K562 (cell line): ENCODE measurements at regions not wholly inside any gene's neighbourhood (a gene's known extent, or its start where the extent isn't known, plus 50 kb on each side); places are given as distances from the start of the nearest gene placed in this dataset.

Experiments
- ATAC-seq: fragments of 200-7000 bp; cut with Tn5 transposase; 3 replicates; pipeline ENCODE4 v1.9.1; 2020; ENCODE audit warnings: moderate library complexity
- BruUV-seq: library from RNA; stranded (reverse); fragments of 400-500 nt; replicated peaks from 2 replicates; lab custom pipeline; 2021; lab: Mats Ljungman, UMichigan
- CTCF ChIA-PET: fragments of 300-600 bp; formaldehyde crosslinking; extraction: SDS; loops from one replicate; lab custom pipeline; 2021; ENCODE audit warnings: low intra/inter-chr PET ratio; lab: Yijun Ruan, JAX
- POLR2A ChIA-PET: fragments of 300-600, 350-650 bp; sonication (Branson Sonifier 250); formaldehyde crosslinking; extraction: SDS; loops from one replicate; lab custom pipeline; 2021; ENCODE audit warnings: antibody characterized with exemption, inconsistent platforms; lab: Yijun Ruan, JAX
- DNase-seq, 4 experiments: peaks; one replicate each; pipeline versions ENCODE4 v3.0.0 to v3.0.0-alpha.2; 2011 to 2018; ENCODE audit warnings: low spot score in 3 of 4, mixed read lengths in 3 of 4; ENCODE audit errors: extremely low read depth in 1 of 4
- FAIRE-seq: peaks from 2 replicates; lab custom pipeline; 2011; peaks lifted over from hg19 to GRCh38; lab: Jason Lieb, UNC
- H2AFZ ChIP-seq: 2 replicates; pipeline ENCODE4 v1.6.0; 2011; ENCODE audit warnings: low read depth, low read length, control low read depth, inconsistent platforms
- H3K27ac ChIP-seq: fragments of 200-600 bp; 3 replicates; pipeline ENCODE4 v1.8.0; 2011; ENCODE audit warnings: low read depth, mild to moderate bottlenecking, control low read depth, inconsistent platforms, low read length, moderate library complexity, mixed read lengths; ENCODE audit errors: extremely low read depth
- H3K27me3 ChIP-seq, 2 experiments: fragments of 300-600 bp in 1 of 2; 2 replicates in 1 of 2; 3 replicates in 1 of 2; pipeline versions ENCODE4 v1.6.0 to v1.8.0; 2011; ENCODE audit warnings: inconsistent platforms in 2 of 2, low read length in 2 of 2, mild to moderate bottlenecking in 1 of 2, mixed read lengths in 1 of 2, moderate library complexity in 1 of 2; ENCODE audit not compliant: control insufficient read depth in 2 of 2, insufficient read depth in 2 of 2
- H3K36me3 ChIP-seq: fragments of 300-600 bp; 3 replicates; pipeline ENCODE4 v1.8.0; 2011; ENCODE audit warnings: mild to moderate bottlenecking, low read length, inconsistent platforms; ENCODE audit not compliant: control insufficient read depth, insufficient read depth
- H3K4me1 ChIP-seq, 2 experiments: fragments of 200-600 bp in 1 of 2; replicated peaks in 1 of 2; 2 replicates in 1 of 2; 3 replicates in 1 of 2; pipeline versions ENCODE4 v1.5.1 to v1.8.0; 2011; ENCODE audit warnings: inconsistent platforms in 2 of 2, low read length in 2 of 2, mild to moderate bottlenecking in 1 of 2, mixed read lengths in 1 of 2, moderate library complexity in 1 of 2; ENCODE audit not compliant: control insufficient read depth in 2 of 2, insufficient read depth in 2 of 2
- H3K4me2 ChIP-seq: 2 replicates; pipeline ENCODE4 v1.6.1; 2011; ENCODE audit warnings: low read length, control low read depth, inconsistent platforms, mixed read lengths; ENCODE audit not compliant: insufficient read depth
- H3K4me3 ChIP-seq: fragments of 200-600 bp; sonication (generic), shearing (Covaris generic); 2 replicates; pipeline ENCODE4 v1.5.1; 2016; ENCODE audit warnings: control low read depth, inconsistent platforms
- H3K79me2 ChIP-seq: fragments of 200-600 bp; 3 replicates; pipeline ENCODE4 v1.8.0; 2011; ENCODE audit warnings: low read length, inconsistent platforms; ENCODE audit not compliant: control insufficient read depth, insufficient read depth
- H3K9ac ChIP-seq, 2 experiments: 2 replicates each; pipeline versions ENCODE4 v1.6.0 to v1.6.1; 2011; ENCODE audit warnings: low read depth in 2 of 2, low read length in 2 of 2, control low read depth in 1 of 2, inconsistent platforms in 1 of 2, mild to moderate bottlenecking in 1 of 2, mixed read lengths in 1 of 2; ENCODE audit not compliant: insufficient read depth in 1 of 2
- H3K9me1 ChIP-seq: one replicate; pipeline ENCODE4 v1.6.0; 2011; ENCODE audit warnings: inconsistent platforms, mild to moderate bottlenecking, low read length, moderate library complexity; ENCODE audit not compliant: control insufficient read depth, insufficient read depth
- H3K9me3 ChIP-seq: replicated peaks from 2 replicates; pipeline ENCODE4 v1.5.1; 2011; ENCODE audit warnings: low read depth, low read length, inconsistent platforms; ENCODE audit not compliant: control insufficient read depth, insufficient read depth
- H4K20me1 ChIP-seq: replicated peaks from 2 replicates; pipeline ENCODE4 v1.6.1; 2011; ENCODE audit warnings: low read length, inconsistent platforms, mixed read lengths; ENCODE audit not compliant: control insufficient read depth, insufficient read depth
- ATF3 ChIP-seq, 2 experiments: fragments of 450-650 bp in 1 of 2; sonication (generic) in 1 of 2; formaldehyde crosslinking in 1 of 2; IDR thresholded peaks in 1 of 2; conservative IDR thresholded peaks in 1 of 2; 2 replicates each; pipeline versions ENCODE4 v1.6.1 to v1.8.1; 2016 to 2023; ENCODE audit warnings: mild to moderate bottlenecking in 2 of 2, moderate library complexity in 2 of 2, inconsistent platforms in 1 of 2, missing genetic modification reagents in 1 of 2
- HNRNPLL ChIP-seq: fragments of 200-400 bp; formaldehyde crosslinking; IDR thresholded peaks from 2 replicates; pipeline ENCODE4 v1.6.1; 2017; ENCODE audit warnings: low read length, low read depth, mild to moderate bottlenecking; ENCODE audit not compliant: poor library complexity, severe bottlenecking
- L3MBTL2 ChIP-seq: fragments of 450-650 bp; IDR thresholded peaks from 2 replicates; pipeline ENCODE4 v1.6.1; 2016; ENCODE audit warnings: mild to moderate bottlenecking, moderate library complexity
- MTA1 ChIP-seq: fragments of 450-650 bp; IDR thresholded peaks from 2 replicates; pipeline ENCODE4 v1.6.1; 2017; ENCODE audit warnings: borderline replicate concordance
- NFIX ChIP-seq: fragments of 250-450 bp; sonication (Bioruptor Pico); IDR thresholded peaks from 2 replicates; pipeline ENCODE4 v1.4.0; 2020; ENCODE audit warnings: low read depth, mild to moderate bottlenecking, moderate library complexity
- NFYB ChIP-seq: IDR thresholded peaks from 2 replicates; pipeline ENCODE4 v1.6.1; 2011; ENCODE audit warnings: mild to moderate bottlenecking, moderate library complexity; ENCODE audit not compliant: insufficient read length; ENCODE audit errors: extremely low read depth
- NR2F6 ChIP-seq: fragments of 450-650 bp; formaldehyde crosslinking; IDR thresholded peaks from 2 replicates; pipeline ENCODE4 v1.4.0; 2020; ENCODE audit warnings: mild to moderate bottlenecking
- PATZ1 ChIP-seq: fragments of 250-450 bp; sonication (Bioruptor Pico); IDR thresholded peaks from 2 replicates; pipeline ENCODE4 v1.5.0; 2020; ENCODE audit warnings: mild to moderate bottlenecking, borderline replicate concordance
- TCF3 ChIP-seq: sonication (generic); formaldehyde crosslinking; IDR thresholded peaks from 2 replicates; pipeline ENCODE4 v1.4.0; 2020; ENCODE audit warnings: mild to moderate bottlenecking, missing genetic modification reagents
- ZC3H4 ChIP-seq: sonication (generic); formaldehyde crosslinking; IDR thresholded peaks from 2 replicates; pipeline ENCODE4 v1.9.0; 2021; ENCODE audit warnings: missing genetic modification reagents, borderline replicate concordance
- ZMIZ1 ChIP-seq, 2 experiments: fragments of 150-350 bp in 1 of 2; IDR thresholded peaks; 2 replicates each; pipeline ENCODE4 v1.6.1; 2012 to 2016; ENCODE audit warnings: low read depth in 2 of 2, low read length in 2 of 2, mild to moderate bottlenecking in 1 of 2, moderate library complexity in 1 of 2
- ZNF217 ChIP-seq: sonication (generic); formaldehyde crosslinking; IDR thresholded peaks from 2 replicates; pipeline ENCODE4 v1.8.0; 2022; ENCODE audit warnings: mild to moderate bottlenecking, missing genetic modification reagents
- ZNF324 ChIP-seq: fragments of 250-450 bp; sonication (Bioruptor Pico); IDR thresholded peaks from 2 replicates; pipeline ENCODE4 v1.4.0; 2020; ENCODE audit warnings: mild to moderate bottlenecking
- ZNF436 ChIP-seq: fragments of 250-450, 450-650 bp; sonication (Bioruptor Pico); formaldehyde crosslinking; IDR thresholded peaks from 2 replicates; pipeline ENCODE4 v1.7.0; 2020; ENCODE audit warnings: mild to moderate bottlenecking
- WGBS: fragments of 100-300 bp; shearing (Covaris generic); methylation state at CpG from one replicate; pipeline ENCODE4 v1.1.6; 2016; ENCODE audit warnings: low coverage, mixed read lengths; ENCODE audit not compliant: insufficient coverage; ENCODE audit errors: missing lambda C conversion rate; 5-methylcytosine and 5-hydroxymethylcytosine counted together
- in situ Hi-C: fragments of 300-500 bp; cut with MboI; formaldehyde crosslinking; loops from 4 replicates; pipeline ENCODE4 v1.15.0; 2018; ENCODE audit warnings: inconsistent platforms, mixed read lengths
- intact Hi-C: fragments of 100-400 bp; cut with micrococcal nuclease; formaldehyde crosslinking; loops from 2 replicates; pipeline ENCODE4 v1.14.2; 2022

GRCh38 chr20:61024390-61024789 is 227.7 kb upstream of the CDH4 start (continued):
- TF ChIP-seq ATF3 (IDR thresholded peaks at IDR 0.05) = no peak
- no peak for TF ChIP-seq ATF3 (CRISPR knock-in tag; conservative IDR thresholded peaks at IDR 0.05)
- TF ChIP-seq ZNF436 (CRISPR knock-in tag) = no peak
- TF ChIP-seq PATZ1 (CRISPR knock-in tag) = no peak
- no peak for TF ChIP-seq L3MBTL2
- no peak for TF ChIP-seq NFYB

- FAIRE-seq = no peak
- CTCF ChIA-PET = no interaction called here
- H3K27me3 ChIP-seq = peaks cover 0 to 5% of the 10 kb centered on the region in 2 experiments; a peak in 1 of 5 replicates
Observed at GRCh38 chr20:61025536-61025935, 226.5 kb upstream of the CDH4 start.

More at GRCh38 chr20:61025536-61025935, 226.5 kb upstream of the CDH4 start:
- no TSS peak for BruUV-seq
- H3K4me2 ChIP-seq = no peak overlapping the region
- 9% methylated on average over 10 of the region's 10 CpGs for WGBS
- no peaks in the 10 kb centered on the region for H3K9me1 ChIP-seq
- ATAC-seq (no peak), DNase-seq (no peak)
- H3K27ac ChIP-seq = no peak overlapping the region
- no peaks in the 10 kb centered on the region for H3K36me3 ChIP-seq
- no peaks in the 10 kb centered on the region; the same call in 1 of the 2 replicates for H4K20me1 ChIP-seq
- no peaks in the 10 kb centered on the region for H3K79me2 ChIP-seq
- in situ Hi-C loops = no loop called here
- no peak for TF ChIP-seq HNRNPLL
- no peak for TF ChIP-seq ZC3H4 (CRISPR knock-in tag)
- no peak for TF ChIP-seq TCF3 (CRISPR knock-in tag)
- no peak for TF ChIP-seq ZNF324
- TF ChIP-seq NR2F6 (CRISPR knock-in tag) = no peak
- TF ChIP-seq NFIX (CRISPR knock-in tag) = no peak
- no peak for TF ChIP-seq ZMIZ1 (IDR thresholded peaks at IDR 0.05; ENCODE audit: low read depth in 2 of 2, low read length in 2 of 2)
- TF ChIP-seq MTA1 = no peak
- TF ChIP-seq ZNF217 (CRISPR knock-in tag) = no peak
- no peak overlapping the region for H3K9ac ChIP-seq
- intact Hi-C loops = no loop called here
- H2AFZ ChIP-seq = no peak overlapping the region
- no peaks in the 10 kb centered on the region for H3K9me3 ChIP-seq
- POLR2A ChIA-PET = interaction anchor here (1.1 kb wide), 1 partner anchor 10 kb away, joined by 4 read pairs; no protein-coding TSS in a partner anchor
- no peak overlapping the region for H3K4me3 ChIP-seq
- no peaks in the 10 kb centered on the region for H3K4me1 ChIP-seq
